ENCODE measurements at regions not wholly inside any gene's neighbourhood (a gene's known extent, or its start where the extent isn't known, plus 50 kb on each side); places are given as distances from the start of the nearest gene placed in this dataset.

GRCh38 chr6:1499777-1500176 is 109.9 kb upstream of the FOXC1 start:
- TF ChIP-seq CTCF (IDR thresholded peaks at IDR 0.05; ENCODE audit: low read length, missing control alignments) = no peak
- no peak overlapping the region for H3K4me3 ChIP-seq (replicated peaks; ENCODE audit: low read depth, low read length)
- DNase-seq (ENCODE audit: low read depth) = no peak

GRCh38 chr6:1500913-1501312 is 108.8 kb upstream of the FOXC1 start:
- TF ChIP-seq CTCF (IDR thresholded peaks at IDR 0.05; ENCODE audit: low read length, missing control alignments) = no peak
- DNase-seq (ENCODE audit: low read depth) = no peak
- H3K4me3 ChIP-seq (replicated peaks; ENCODE audit: low read depth, low read length) = no peak overlapping the region

- peak; percentile 23 for DNase-seq (ENCODE audit: low read depth)
- H3K4me3 ChIP-seq (replicated peaks; ENCODE audit: low read depth, low read length) = no peak overlapping the region
- no peak for TF ChIP-seq CTCF (IDR thresholded peaks at IDR 0.05; ENCODE audit: low read length, missing control alignments)
Observed at GRCh38 chr6:1502041-1502440, 107.7 kb upstream of the FOXC1 start.

GRCh38 chr6:1503811-1504210 is 105.9 kb upstream of the FOXC1 start:
- no peak for DNase-seq (ENCODE audit: low read depth)
- TF ChIP-seq CTCF (IDR thresholded peaks at IDR 0.05; ENCODE audit: low read length, missing control alignments) = no peak
- H3K4me3 ChIP-seq (replicated peaks; ENCODE audit: low read depth, low read length) = no peak overlapping the region

GRCh38 chr6:1504465-1504864 is 105.2 kb upstream of the FOXC1 start:
- no peak overlapping the region for H3K4me3 ChIP-seq (replicated peaks; ENCODE audit: low read depth, low read length)
- no peak for DNase-seq (ENCODE audit: low read depth)
- no peak for TF ChIP-seq CTCF (IDR thresholded peaks at IDR 0.05; ENCODE audit: low read length, missing control alignments)

GRCh38 chr6:1507251-1507650 is 102.5 kb upstream of the FOXC1 start:
- no peak for DNase-seq (ENCODE audit: low read depth)
- TF ChIP-seq CTCF (IDR thresholded peaks at IDR 0.05; ENCODE audit: low read length, missing control alignments) = no peak
- H3K4me3 ChIP-seq (replicated peaks; ENCODE audit: low read depth, low read length) = no peak overlapping the region

GRCh38 chr6:1509241-1509640 is 100.5 kb upstream of the FOXC1 start:
- no peak overlapping the region for H3K4me3 ChIP-seq (replicated peaks; ENCODE audit: low read depth, low read length)
- no peak for TF ChIP-seq CTCF (IDR thresholded peaks at IDR 0.05; ENCODE audit: low read length, missing control alignments)
- DNase-seq (ENCODE audit: low read depth) = no peak

Data from fibroblast of pulmonary artery (primary cell).